Endothelial cell (in vitro differentiated cells): ENCODE measurements at regions not wholly inside any gene's neighbourhood (a gene's known extent, or its start where the extent isn't known, plus 50 kb on each side); places are given as distances from the start of the nearest gene placed in this dataset.

Experiments
- DNase-seq: peaks from one replicate; pipeline ENCODE4 v3.0.0; 2021; ENCODE audit warnings: low spot score
- H3K27ac Mint-ChIP-seq: one replicate; pipeline ENCODE4 v1.8.0; 2021; ENCODE audit warnings: mixed read lengths, inconsistent platforms; ENCODE audit not compliant: unreplicated experiment
- H3K27me3 Mint-ChIP-seq: one replicate; pipeline ENCODE4 v1.8.0; 2021; ENCODE audit warnings: mild to moderate bottlenecking, moderate library complexity, mixed read lengths, inconsistent platforms; ENCODE audit not compliant: unreplicated experiment
- H3K36me3 Mint-ChIP-seq: one replicate; pipeline ENCODE4 v1.8.0; 2021; ENCODE audit warnings: mild to moderate bottlenecking, low read depth, mixed read lengths, inconsistent platforms; ENCODE audit not compliant: unreplicated experiment
- H3K4me1 Mint-ChIP-seq: one replicate; pipeline ENCODE4 v1.8.0; 2021; ENCODE audit warnings: mild to moderate bottlenecking, mixed read lengths, inconsistent platforms; ENCODE audit not compliant: unreplicated experiment
- H3K4me3 Mint-ChIP-seq: one replicate; pipeline ENCODE4 v1.8.0; 2021; ENCODE audit warnings: mild to moderate bottlenecking, mixed read lengths, inconsistent platforms; ENCODE audit not compliant: unreplicated experiment
- H3K9me3 Mint-ChIP-seq: one replicate; pipeline ENCODE4 v1.8.0; 2021; ENCODE audit warnings: mixed read lengths, inconsistent platforms; ENCODE audit not compliant: unreplicated experiment
- TF ChIP-seq, protein P1 (sequence below): fragments of 200-600 bp; sonication (generic); IDR thresholded peaks from one replicate; pipeline ENCODE4 v1.5.0; 2021; ENCODE audit warnings: antibody characterized with exemption; ENCODE audit not compliant: unreplicated experiment

GRCh38 chrX:17939724-17940123, 78.6 kb upstream of the RAI2 start:
- no peaks in the 10 kb centered on the region for H3K4me1 Mint-ChIP-seq

GRCh38 chrX:17933856-17934255, 72.8 kb upstream of the RAI2 start:
- H3K27ac Mint-ChIP-seq, result no peak overlapping the region
- H3K36me3 Mint-ChIP-seq, result no peaks in the 10 kb centered on the region
- no peaks in the 10 kb centered on the region for H3K27me3 Mint-ChIP-seq
- H3K4me1 Mint-ChIP-seq, result no peaks in the 10 kb centered on the region
- no peak for DNase-seq
- H3K9me3 Mint-ChIP-seq, result no peaks in the 10 kb centered on the region
- TF ChIP-seq, protein P1, sequence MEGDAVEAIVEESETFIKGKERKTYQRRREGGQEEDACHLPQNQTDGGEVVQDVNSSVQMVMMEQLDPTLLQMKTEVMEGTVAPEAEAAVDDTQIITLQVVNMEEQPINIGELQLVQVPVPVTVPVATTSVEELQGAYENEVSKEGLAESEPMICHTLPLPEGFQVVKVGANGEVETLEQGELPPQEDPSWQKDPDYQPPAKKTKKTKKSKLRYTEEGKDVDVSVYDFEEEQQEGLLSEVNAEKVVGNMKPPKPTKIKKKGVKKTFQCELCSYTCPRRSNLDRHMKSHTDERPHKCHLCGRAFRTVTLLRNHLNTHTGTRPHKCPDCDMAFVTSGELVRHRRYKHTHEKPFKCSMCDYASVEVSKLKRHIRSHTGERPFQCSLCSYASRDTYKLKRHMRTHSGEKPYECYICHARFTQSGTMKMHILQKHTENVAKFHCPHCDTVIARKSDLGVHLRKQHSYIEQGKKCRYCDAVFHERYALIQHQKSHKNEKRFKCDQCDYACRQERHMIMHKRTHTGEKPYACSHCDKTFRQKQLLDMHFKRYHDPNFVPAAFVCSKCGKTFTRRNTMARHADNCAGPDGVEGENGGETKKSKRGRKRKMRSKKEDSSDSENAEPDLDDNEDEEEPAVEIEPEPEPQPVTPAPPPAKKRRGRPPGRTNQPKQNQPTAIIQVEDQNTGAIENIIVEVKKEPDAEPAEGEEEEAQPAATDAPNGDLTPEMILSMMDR, result no peak
- no peak overlapping the region for H3K4me3 Mint-ChIP-seq

More at GRCh38 chrX:17939724-17940123, 78.6 kb upstream of the RAI2 start:
- Mint-ChIP-seq H3K4me3 (no peak overlapping the region), H3K27ac (no peak overlapping the region), H3K36me3 (no peaks in the 10 kb centered on the region), H3K27me3 (peaks cover 4% of the 10 kb centered on the region), H3K9me3 (no peaks in the 10 kb centered on the region)
- no peak for DNase-seq
- TF ChIP-seq, protein P1, result no peak

DNA sequence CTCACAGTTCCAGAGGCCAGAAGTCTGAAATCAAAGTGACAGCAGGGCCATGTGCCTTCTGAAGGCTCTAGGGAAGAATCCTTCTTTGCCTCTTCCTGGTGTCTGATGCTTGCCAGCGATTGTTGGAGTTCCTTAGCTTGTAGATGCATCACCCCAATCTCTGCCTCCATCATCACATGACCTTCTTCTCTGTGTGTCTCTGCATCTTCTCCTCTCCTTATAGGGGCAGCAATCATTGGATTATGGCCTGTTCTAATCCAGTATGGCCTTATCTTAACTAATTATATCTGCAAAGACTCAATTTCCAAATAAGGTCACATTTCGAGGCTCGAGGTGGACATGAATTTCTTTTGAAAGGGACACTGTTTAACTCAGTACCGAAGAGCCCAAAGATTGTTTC, 71.7 kb upstream of the RAI2 start:
- H3K4me1 Mint-ChIP-seq, result no peaks in the 10 kb centered on the region
- no peak for DNase-seq
- no peak overlapping the region for H3K4me3 Mint-ChIP-seq
- H3K9me3 Mint-ChIP-seq, result no peaks in the 10 kb centered on the region
- TF ChIP-seq, protein P1, result no peak
- no peak overlapping the region for H3K27ac Mint-ChIP-seq
- H3K36me3 Mint-ChIP-seq, result no peaks in the 10 kb centered on the region
- no peaks in the 10 kb centered on the region for H3K27me3 Mint-ChIP-seq

DNA sequence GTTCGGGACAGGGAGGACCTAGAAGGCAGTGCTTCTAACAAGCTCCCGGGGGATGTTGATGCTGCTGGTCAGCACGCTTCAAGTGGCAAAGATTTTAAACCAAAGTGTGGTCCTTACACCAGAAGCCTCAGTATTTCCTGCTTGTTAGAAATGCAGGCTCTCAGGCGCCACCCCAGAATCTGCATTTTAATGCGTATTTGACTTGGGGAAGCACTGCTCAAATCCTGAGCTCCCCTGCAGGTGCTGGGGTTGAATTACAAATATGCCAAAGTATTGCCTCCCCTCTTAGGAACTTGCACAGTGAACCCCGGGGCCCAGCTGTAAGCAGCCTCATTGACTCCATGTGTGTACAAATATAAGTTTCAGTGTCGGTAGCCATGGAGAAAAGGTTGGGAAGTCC, 70.8 kb upstream of the RAI2 start:
- no peak for DNase-seq
- Mint-ChIP-seq H3K27me3 (no peaks in the 10 kb centered on the region), H3K4me1 (no peaks in the 10 kb centered on the region), H3K9me3 (no peaks in the 10 kb centered on the region), H3K27ac (no peak overlapping the region), H3K4me3 (no peak overlapping the region), H3K36me3 (no peaks in the 10 kb centered on the region)
- TF ChIP-seq, protein P1, result no peak

DNA sequence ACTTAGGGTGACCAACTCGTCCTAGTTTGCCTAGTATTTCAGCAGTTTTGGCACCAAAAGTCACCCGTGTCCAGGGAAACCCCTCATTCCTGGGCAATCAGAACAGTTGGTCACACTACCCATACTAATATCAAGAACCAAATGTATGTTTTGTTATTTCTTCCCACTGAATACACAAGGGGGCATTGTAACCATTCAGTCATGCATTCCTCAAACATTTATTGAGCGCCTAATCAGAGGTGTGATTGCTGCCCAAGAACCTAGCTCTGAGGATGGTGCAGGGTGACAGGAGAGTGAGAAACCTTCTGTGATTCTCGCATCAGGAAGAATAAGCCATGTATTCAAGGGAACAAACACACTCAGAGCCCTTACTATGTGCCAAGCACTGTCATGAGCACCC, 69.8 kb upstream of the RAI2 start:
- no peaks in the 10 kb centered on the region for H3K9me3 Mint-ChIP-seq
- TF ChIP-seq, protein P1, result no peak
- no peaks in the 10 kb centered on the region for H3K27me3 Mint-ChIP-seq
- H3K27ac Mint-ChIP-seq, result no peak overlapping the region
- no peaks in the 10 kb centered on the region for H3K4me1 Mint-ChIP-seq
- no peaks in the 10 kb centered on the region for H3K36me3 Mint-ChIP-seq
- DNase-seq, result no peak
- H3K4me3 Mint-ChIP-seq, result no peak overlapping the region
